Mesenchymal stem cell (in vitro differentiated cells and primary cell): ENCODE measurements at regions not wholly inside any gene's neighbourhood (a gene's known extent, or its start where the extent isn't known, plus 50 kb on each side); places are given as distances from the start of the nearest gene placed in this dataset.

Source experiments
- DNase-seq: peaks from one replicate; pipeline ENCODE4 v3.0.0-alpha.2; 2013
- H2AFZ ChIP-seq: one replicate; pipeline ENCODE4 v1.6.1; 2013; ENCODE audit warnings: low read depth, mild to moderate bottlenecking, control low read depth, inconsistent platforms, low read length, moderate library complexity
- H2AK5ac ChIP-seq: 2 replicates; pipeline ENCODE4 v1.6.1; 2013; ENCODE audit warnings: low read length, moderate library complexity, mild to moderate bottlenecking, inconsistent platforms; ENCODE audit not compliant: severe bottlenecking
- H2BK120ac ChIP-seq: one replicate; pipeline ENCODE4 v1.6.1; 2013; ENCODE audit warnings: low read depth, mild to moderate bottlenecking, inconsistent platforms, low read length, moderate library complexity
- H2BK12ac ChIP-seq, 2 experiments: one replicate each; pipeline ENCODE4 v1.6.1; 2013; ENCODE audit warnings: inconsistent platforms in 2 of 2, low read length in 2 of 2, mild to moderate bottlenecking in 2 of 2, moderate library complexity in 2 of 2, control low read depth in 1 of 2
- H2BK15ac ChIP-seq: one replicate; pipeline ENCODE4 v1.6.1; 2013; ENCODE audit warnings: mild to moderate bottlenecking, low read depth, inconsistent platforms; ENCODE audit not compliant: poor library complexity, severe bottlenecking
- H2BK5ac ChIP-seq: 2 replicates; pipeline ENCODE4 v1.6.1; 2013; ENCODE audit warnings: low read depth, mild to moderate bottlenecking, low read length, control low read depth, inconsistent platforms; ENCODE audit not compliant: poor library complexity, severe bottlenecking
- H3K14ac ChIP-seq, 2 experiments: one replicate each; pipeline ENCODE4 v1.6.1; 2013; ENCODE audit warnings: inconsistent platforms in 2 of 2, low read length in 2 of 2, control low read depth in 1 of 2, mild to moderate bottlenecking in 1 of 2, moderate library complexity in 1 of 2
- H3K18ac ChIP-seq, 2 experiments: one replicate each; pipeline ENCODE4 v1.6.1; 2013; ENCODE audit warnings: inconsistent platforms in 2 of 2, low read length in 2 of 2, control low read depth in 1 of 2, low read depth in 1 of 2, mild to moderate bottlenecking in 1 of 2
- H3K23ac ChIP-seq, 2 experiments: one replicate each; pipeline ENCODE4 v1.6.1; 2013; ENCODE audit warnings: inconsistent platforms in 2 of 2, low read length in 2 of 2, mild to moderate bottlenecking in 2 of 2, moderate library complexity in 2 of 2, control low read depth in 1 of 2
- H3K27ac ChIP-seq: 2 replicates; pipeline ENCODE4 v1.5.1; 2013; ENCODE audit warnings: mild to moderate bottlenecking, moderate library complexity, low read length, control low read depth, inconsistent platforms; ENCODE audit not compliant: poor library complexity, severe bottlenecking
- H3K27me3 ChIP-seq, 2 experiments: 2 replicates each; pipeline versions ENCODE4 v1.6.1 to v1.7.0; 2013; ENCODE audit warnings: low read length in 2 of 2, mild to moderate bottlenecking in 2 of 2, moderate library complexity in 2 of 2, control low read depth in 1 of 2, inconsistent platforms in 1 of 2; ENCODE audit not compliant: control insufficient read depth in 1 of 2, insufficient read depth in 1 of 2
- H3K36me3 ChIP-seq, 2 experiments: 2 replicates each; pipeline versions ENCODE4 v1.6.1 to v1.7.0; 2013; ENCODE audit warnings: low read length in 2 of 2, control low read depth in 1 of 2, inconsistent platforms in 1 of 2, low read depth in 1 of 2, mild to moderate bottlenecking in 1 of 2; ENCODE audit not compliant: insufficient read depth in 2 of 2, control insufficient read depth in 1 of 2
- H3K4ac ChIP-seq, 2 experiments: one replicate each; pipeline ENCODE4 v1.6.1; 2013; ENCODE audit warnings: inconsistent platforms in 2 of 2, low read length in 2 of 2, mild to moderate bottlenecking in 2 of 2, moderate library complexity in 2 of 2, control low read depth in 1 of 2, low read depth in 1 of 2
- H3K4me1 ChIP-seq: 2 replicates; pipeline ENCODE4 v1.6.1; 2013; ENCODE audit warnings: low read depth, low read length, control low read depth; ENCODE audit not compliant: control insufficient read depth, insufficient read depth
- H3K4me2 ChIP-seq: 2 replicates; pipeline ENCODE4 v1.6.1; 2013; ENCODE audit warnings: low read length, mild to moderate bottlenecking, inconsistent platforms; ENCODE audit not compliant: poor library complexity, severe bottlenecking
- H3K4me3 ChIP-seq, 2 experiments: 2 replicates each; pipeline versions ENCODE4 v1.5.1 to v1.7.0; 2013; ENCODE audit warnings: low read length in 2 of 2, mild to moderate bottlenecking in 2 of 2, control low read depth in 1 of 2, low read depth in 1 of 2; ENCODE audit not compliant: insufficient read depth in 1 of 2
- H3K79me1 ChIP-seq: replicated peaks from 2 replicates; pipeline ENCODE4 v1.6.1; 2013; ENCODE audit warnings: mild to moderate bottlenecking, control low read depth, low read length, inconsistent platforms; ENCODE audit not compliant: poor library complexity, severe bottlenecking
- H3K9ac ChIP-seq: 2 replicates; pipeline ENCODE4 v1.7.0; 2013; ENCODE audit warnings: mild to moderate bottlenecking, low read length, moderate library complexity
- H3K9me3 ChIP-seq: 2 replicates; pipeline ENCODE4 v1.7.0; 2013; ENCODE audit warnings: mild to moderate bottlenecking, low read length; ENCODE audit not compliant: control insufficient read depth
- H4K8ac ChIP-seq: one replicate; pipeline ENCODE4 v1.6.1; 2013; ENCODE audit warnings: inconsistent platforms, mild to moderate bottlenecking, low read length, moderate library complexity
- H4K91ac ChIP-seq: one replicate; pipeline ENCODE4 v1.6.1; 2013; ENCODE audit warnings: mild to moderate bottlenecking, low read length, inconsistent platforms
- WGBS: methylation state at CpG from one replicate; pipeline ENCODE4 v1.1.7; 2013; ENCODE audit warnings: mixed read lengths; 5-methylcytosine and 5-hydroxymethylcytosine counted together

GRCh38 chr4:105066401-105066800 is 80.3 kb upstream of the TET2 start:
- no peak for DNase-seq
- no peak overlapping the region for H3K4me2 ChIP-seq

GRCh38 chr4:105067431-105067830 is 79.2 kb upstream of the TET2 start:
- no peak overlapping the region for H3K9ac ChIP-seq
- no peak overlapping the region for H3K18ac ChIP-seq
- H4K8ac ChIP-seq = no peak overlapping the region
- no peak for DNase-seq
- H3K79me1 ChIP-seq = no peaks in the 10 kb centered on the region
- H3K14ac ChIP-seq = no peak overlapping the region
- no peak overlapping the region for H4K91ac ChIP-seq
- H2BK12ac ChIP-seq = no peak overlapping the region
- no peak overlapping the region for H2BK5ac ChIP-seq
- H3K4me2 ChIP-seq = no peak overlapping the region
- no peak overlapping the region for H3K4me3 ChIP-seq
- H2AK5ac ChIP-seq = no peak overlapping the region
- H3K36me3 ChIP-seq = no peaks in the 10 kb centered on the region
- no peak overlapping the region for H3K4ac ChIP-seq
- no peak overlapping the region for H3K27ac ChIP-seq
- H3K9me3 ChIP-seq = no peaks in the 10 kb centered on the region
- no peaks in the 10 kb centered on the region for H3K4me1 ChIP-seq
- H3K23ac ChIP-seq = no peak overlapping the region
- H3K27me3 ChIP-seq = no peaks in the 10 kb centered on the region
- no peak overlapping the region for H2BK15ac ChIP-seq
- H2AFZ ChIP-seq = no peak overlapping the region
- H2BK120ac ChIP-seq = no peak overlapping the region
- no CpG with 5 or more reads among the region's 2 CpGs for WGBS

More at GRCh38 chr4:105066401-105066800, 80.3 kb upstream of the TET2 start:
- H3K14ac ChIP-seq = no peak overlapping the region
- no peak overlapping the region for H4K8ac ChIP-seq
- no peaks in the 10 kb centered on the region for H3K4me1 ChIP-seq
- H2AFZ ChIP-seq = no peak overlapping the region
- H3K4ac ChIP-seq = no peak overlapping the region
- no peak overlapping the region for H3K23ac ChIP-seq
- no peak overlapping the region for H2BK15ac ChIP-seq
- H2AK5ac ChIP-seq = no peak overlapping the region
- no peak overlapping the region for H3K9ac ChIP-seq
- H3K27ac ChIP-seq = no peak overlapping the region
- no peaks in the 10 kb centered on the region for H3K9me3 ChIP-seq
- no peak overlapping the region for H2BK12ac ChIP-seq
- H3K79me1 ChIP-seq = no peaks in the 10 kb centered on the region
- H4K91ac ChIP-seq = no peak overlapping the region
- no peak overlapping the region for H2BK120ac ChIP-seq
- H3K36me3 ChIP-seq = no peaks in the 10 kb centered on the region
- H3K18ac ChIP-seq = no peak overlapping the region
- H3K27me3 ChIP-seq = no peaks in the 10 kb centered on the region
- H2BK5ac ChIP-seq = no peak overlapping the region
- no peak overlapping the region for H3K4me3 ChIP-seq

GRCh38 chr4:105067946-105068345 is 78.7 kb upstream of the TET2 start:
- 73% methylated on average over 3 of the region's 4 CpGs for WGBS
- no peak overlapping the region for H2AK5ac ChIP-seq
- no peak overlapping the region for H3K4me2 ChIP-seq
- no peak overlapping the region for H3K4me3 ChIP-seq
- no peaks in the 10 kb centered on the region for H3K36me3 ChIP-seq
- no peak overlapping the region for H4K91ac ChIP-seq
- no peak overlapping the region for H3K14ac ChIP-seq
- no peak overlapping the region for H3K18ac ChIP-seq
- no peak overlapping the region for H2BK120ac ChIP-seq
- H3K23ac ChIP-seq = no peak overlapping the region
- H2BK5ac ChIP-seq = no peak overlapping the region
- H3K4ac ChIP-seq = no peak overlapping the region
- no peak overlapping the region for H2BK12ac ChIP-seq
- H2BK15ac ChIP-seq = no peak overlapping the region
- no peaks in the 10 kb centered on the region for H3K4me1 ChIP-seq
- no peak overlapping the region for H4K8ac ChIP-seq
- no peaks in the 10 kb centered on the region for H3K9me3 ChIP-seq
- no peaks in the 10 kb centered on the region for H3K79me1 ChIP-seq
- DNase-seq = no peak
- no peak overlapping the region for H2AFZ ChIP-seq
- no peak overlapping the region for H3K27ac ChIP-seq
- H3K9ac ChIP-seq = no peak overlapping the region
- H3K27me3 ChIP-seq = no peaks in the 10 kb centered on the region

- Histone ChIP-seq H3K18ac (no peak overlapping the region), H4K8ac (no peak overlapping the region), H2BK15ac (no peak overlapping the region), H4K91ac (no peak overlapping the region), H3K27ac (no peak overlapping the region), H3K9me3 (no peaks in the 10 kb centered on the region), H3K4me1 (no peaks in the 10 kb centered on the region), H2BK5ac (no peak overlapping the region), H2AFZ (no peak overlapping the region), H3K4me3 (no peak overlapping the region), H3K4ac (no peak overlapping the region), H2AK5ac (no peak overlapping the region), H3K79me1 (no peaks in the 10 kb centered on the region), H3K9ac (no peak overlapping the region), H3K14ac (no peak overlapping the region), H3K23ac (no peak overlapping the region), H3K4me2 (no peak overlapping the region), H2BK120ac (no peak overlapping the region), H3K27me3 (no peaks in the 10 kb centered on the region), H2BK12ac (no peak overlapping the region), H3K36me3 (no peaks in the 10 kb centered on the region)
- DNase-seq = no peak
- 75% methylated on average over 3 of the region's 3 CpGs for WGBS
These were observed 78.2 kb upstream of the TET2 start for GRCh38 chr4:105068516-105068915.
